ENCODE measurements at regions not wholly inside any gene's neighbourhood (a gene's known extent, or its start where the extent isn't known, plus 50 kb on each side); places are given as distances from the start of the nearest gene placed in this dataset.

GRCh38 chr14:96617635-96618034, 115.5 kb downstream of the PAPOLA start:
- no peak for DNase-seq

GRCh38 chr14:96622926-96623325, 120.7 kb downstream of the PAPOLA start:
- DNase-seq = no peak

- DNase-seq = no peak
Measured at GRCh38 chr14:96623676-96624484, 121.7 kb downstream of the PAPOLA start.

- no peak for DNase-seq
Measured at GRCh38 chr14:96624661-96625425, 122.7 kb downstream of the PAPOLA start.

- no peak for DNase-seq
Measured at GRCh38 chr14:96625426-96625985, 123.3 kb downstream of the PAPOLA start.

GRCh38 chr14:96626121-96626768, 124.1 kb downstream of the PAPOLA start:
- DNase-seq = no peak

- DNase-seq = no peak
Measured at GRCh38 chr14:96626916-96627315, 124.7 kb downstream of the PAPOLA start.

- DNase-seq = no peak
Measured at GRCh38 chr14:96627386-96627785, 125.2 kb downstream of the PAPOLA start.

DNA sequence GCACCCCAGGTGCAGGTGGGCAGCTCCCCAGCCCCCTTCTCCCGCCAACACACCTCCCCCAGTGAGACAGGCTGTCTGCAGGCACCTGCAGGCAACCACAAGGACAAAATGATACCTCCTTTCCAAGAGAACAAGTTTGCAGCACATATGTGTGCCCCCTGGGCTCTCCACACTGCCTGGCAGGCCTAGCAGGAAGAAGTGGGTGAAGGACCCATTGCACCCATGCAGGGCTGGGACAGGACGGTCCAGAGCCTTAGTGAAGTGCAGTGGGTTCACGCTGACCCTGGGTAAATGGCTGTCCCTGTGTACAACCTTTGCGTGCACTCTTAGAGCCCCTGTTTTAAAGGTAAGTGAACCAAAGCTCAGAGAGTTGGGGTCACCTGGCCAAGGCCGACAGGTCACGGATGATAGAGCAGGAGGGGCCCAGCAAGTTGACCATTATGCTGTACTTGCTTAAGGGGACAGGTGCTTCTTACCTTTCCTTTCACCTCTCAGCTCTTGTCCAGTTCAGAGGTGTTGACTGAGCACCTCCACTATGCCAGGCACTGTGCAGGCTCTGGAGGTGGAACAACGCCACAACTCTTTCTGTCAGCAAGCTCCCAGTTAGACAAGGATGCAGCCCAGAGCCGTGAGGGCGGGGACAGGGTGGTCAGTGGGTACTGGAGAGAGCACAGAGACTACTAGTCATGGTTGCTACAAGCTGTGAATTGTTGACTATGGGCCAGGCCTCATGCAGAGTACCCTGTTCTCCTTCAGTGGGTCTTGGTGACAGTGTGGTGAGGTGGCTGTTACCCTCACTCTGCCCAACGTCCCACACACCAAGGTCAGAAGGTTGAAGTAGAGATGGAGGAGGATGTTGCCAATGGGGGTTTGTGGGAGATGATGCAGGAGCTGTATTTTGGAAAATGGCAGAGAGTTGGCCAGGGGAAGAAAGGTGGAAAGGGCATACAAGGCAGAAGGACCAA, 125.9 kb downstream of the PAPOLA start:
- DNase-seq = no peak

GRCh38 chr14:96629082-96629481, 126.9 kb downstream of the PAPOLA start:
- DNase-seq = no peak

DNA sequence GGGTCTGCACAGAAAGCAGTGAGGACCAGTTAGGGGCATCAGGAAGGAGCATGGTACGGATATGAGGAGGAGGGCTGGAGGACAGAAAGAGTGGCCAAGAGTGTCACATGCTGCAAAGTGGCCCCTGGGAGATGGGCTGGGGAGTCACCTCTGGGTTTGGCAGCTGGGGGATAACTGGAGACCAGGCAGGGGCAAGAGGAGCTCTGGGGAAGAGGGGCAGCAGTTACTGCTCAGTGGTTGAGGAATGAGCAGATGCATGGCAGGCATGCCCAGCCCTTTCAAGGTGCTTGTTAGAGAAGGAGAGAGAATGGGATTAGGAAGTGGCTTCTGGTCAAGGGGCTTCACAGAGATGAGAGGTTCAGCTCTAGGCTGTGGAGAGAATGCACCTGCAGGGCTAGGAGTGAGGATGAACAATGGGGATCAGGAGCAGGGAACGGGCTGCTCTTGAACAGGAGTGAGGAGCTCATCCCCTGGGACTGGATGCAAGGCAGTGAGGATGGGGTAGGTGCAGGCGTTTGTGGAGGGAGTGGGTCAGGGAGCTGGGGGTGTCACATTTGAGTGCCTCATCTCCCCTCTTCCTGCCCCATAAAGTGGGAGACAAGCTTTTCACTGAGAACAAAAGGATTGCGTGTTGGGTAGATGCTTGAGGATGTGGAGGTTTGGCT, 127.5 kb downstream of the PAPOLA start:
- no peak for DNase-seq

- no peak for DNase-seq
Measured at GRCh38 chr14:96630281-96630680, 128.1 kb downstream of the PAPOLA start.

DNA sequence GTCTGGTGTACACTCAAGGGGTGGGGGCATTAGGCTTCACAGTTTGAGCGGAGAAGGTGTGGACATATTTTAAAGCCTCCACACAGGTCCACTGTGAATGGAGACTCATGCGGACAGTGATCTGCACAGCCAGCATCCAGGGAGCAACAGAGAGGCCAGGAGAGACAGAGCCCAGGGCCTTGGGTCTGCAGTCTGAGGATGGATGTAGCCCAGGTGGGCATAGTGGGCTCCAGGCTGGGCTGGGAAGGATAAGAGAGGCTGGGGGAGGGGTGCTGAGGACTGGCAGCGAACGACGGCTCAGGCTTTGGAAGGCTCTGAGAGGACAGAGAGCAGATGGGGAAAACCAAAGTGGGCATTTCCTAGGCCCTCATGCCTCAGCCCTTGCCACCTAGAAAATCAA, 128.8 kb downstream of the PAPOLA start:
- DNase-seq = no peak

DNA sequence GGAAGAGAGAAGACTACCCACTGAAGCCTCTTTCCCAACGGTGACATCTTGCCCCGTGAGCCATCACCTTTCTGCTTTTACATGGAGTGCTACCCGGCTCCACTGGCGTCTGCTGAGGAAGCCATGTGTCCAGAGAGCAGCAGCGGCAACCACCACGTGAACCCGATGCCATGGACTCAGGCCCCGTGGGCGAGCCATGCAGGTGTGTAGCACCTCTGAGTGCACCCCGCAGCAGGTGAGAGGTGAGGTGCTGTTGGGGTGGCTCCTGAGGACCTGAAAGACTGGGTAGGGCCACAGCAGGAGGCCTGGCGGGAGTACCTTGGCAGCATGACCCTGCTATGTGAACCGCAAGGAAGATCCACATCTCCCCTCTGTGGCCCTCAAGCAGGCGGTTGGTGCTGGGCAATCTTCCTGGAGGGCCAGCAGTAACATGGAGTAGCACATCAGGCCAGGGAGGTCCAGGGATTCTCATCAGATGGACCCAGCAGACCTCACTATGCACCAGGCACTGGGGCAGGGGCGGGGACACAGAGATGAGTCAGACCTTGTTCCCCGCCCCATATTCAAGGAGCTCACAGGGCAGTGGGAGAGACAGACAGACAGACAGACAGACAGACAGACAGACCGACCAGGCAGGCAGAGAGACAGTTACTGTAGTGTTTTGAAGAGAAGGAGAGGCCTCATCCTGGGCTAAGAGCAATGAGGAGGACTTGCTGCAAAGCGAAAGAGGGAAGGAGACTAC, 129.6 kb downstream of the PAPOLA start:
- DNase-seq = no peak

GRCh38 chr14:96632363-96632758, 130.2 kb downstream of the PAPOLA start:
- no peak for DNase-seq

DNA sequence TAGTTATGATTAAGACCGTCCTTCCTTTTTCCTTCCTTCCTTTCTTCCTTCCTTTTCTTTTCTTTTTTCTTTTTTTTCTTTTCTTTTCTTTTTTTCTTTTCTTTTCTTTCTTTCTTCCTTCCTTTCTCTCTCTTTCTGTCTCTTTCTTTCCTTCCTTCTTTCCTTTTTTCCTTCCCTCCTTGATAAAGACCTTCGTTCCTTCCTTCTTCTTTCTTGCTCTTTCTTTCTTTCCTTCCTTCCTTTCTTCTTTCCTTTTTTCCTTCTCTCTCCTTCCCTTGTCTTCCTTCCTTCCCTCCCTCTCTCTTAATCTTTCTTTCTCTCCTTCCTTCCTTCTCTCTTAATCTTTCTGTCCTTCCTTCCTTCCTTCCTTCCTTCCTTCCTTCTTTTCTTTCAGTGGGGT, 130.9 kb downstream of the PAPOLA start:
- DNase-seq = no peak

GRCh38 chr14:96634481-96634880, 132.3 kb downstream of the PAPOLA start:
- no peak for DNase-seq

DNA sequence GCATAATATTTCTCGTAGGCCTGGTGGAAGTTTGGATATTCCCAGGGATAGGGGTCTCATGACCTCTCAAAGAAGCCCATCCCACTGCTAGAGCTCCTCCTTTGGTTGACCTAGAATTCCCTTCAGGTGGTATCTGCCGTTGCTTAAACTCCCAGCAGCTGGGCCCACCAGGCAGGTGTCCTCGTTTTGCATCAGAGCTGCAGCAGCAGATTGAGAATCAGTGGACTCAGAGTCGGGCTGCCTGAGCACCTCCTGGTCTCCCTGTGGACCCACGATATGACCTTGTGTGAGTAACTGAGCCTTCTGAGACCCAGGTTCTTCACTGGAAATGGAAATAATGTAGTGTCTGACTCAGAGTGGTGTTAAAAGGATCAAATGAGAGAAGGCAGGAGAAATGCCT, 132.7 kb downstream of the PAPOLA start:
- no peak for DNase-seq

DNA sequence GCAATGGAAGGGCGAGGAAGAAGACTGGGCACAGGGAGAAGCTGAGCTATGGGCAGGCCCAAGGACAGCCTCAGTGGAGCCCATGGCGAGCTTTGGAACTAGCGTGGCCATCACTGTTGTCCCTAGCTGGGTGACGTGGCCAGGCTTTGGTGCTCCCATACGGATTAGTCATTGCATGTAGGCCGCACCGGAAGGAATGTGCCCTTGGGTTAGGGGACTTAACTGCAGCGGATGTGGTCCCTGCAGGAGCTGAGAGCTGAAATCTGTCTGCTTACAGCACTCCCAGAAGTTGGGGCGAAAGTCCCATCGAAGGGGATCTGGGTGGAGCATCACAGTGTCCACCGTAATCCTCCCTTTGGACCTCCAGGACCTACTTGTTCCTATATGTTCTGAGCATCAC, 133.7 kb downstream of the PAPOLA start:
- no peak for DNase-seq

DNA sequence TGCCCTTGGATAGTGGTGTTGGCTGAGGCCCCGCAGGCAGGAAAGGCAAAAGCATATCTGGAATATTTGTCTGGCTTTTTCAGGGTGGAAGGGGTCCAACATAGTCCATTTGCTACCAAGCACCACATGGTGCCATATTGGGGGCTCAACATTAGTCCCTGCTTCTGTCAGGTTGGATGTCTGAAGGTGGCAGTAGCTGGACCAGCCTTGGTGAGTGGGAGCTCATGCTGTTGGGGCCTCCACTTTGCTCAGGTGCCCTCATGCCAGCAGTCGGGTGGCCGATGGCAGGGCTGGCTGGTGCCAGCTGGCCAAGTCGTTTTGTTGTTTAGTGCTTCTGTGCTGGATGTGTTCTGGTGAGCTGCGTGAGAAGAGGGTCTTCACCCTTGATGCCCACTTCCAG, 135.3 kb downstream of the PAPOLA start:
- DNase-seq = no peak

Data from NCI-H1436 treated with DMSO at 0.1 percent for 48 hours (cell line).